ENCODE measurements at regions not wholly inside any gene's neighbourhood (a gene's known extent, or its start where the extent isn't known, plus 50 kb on each side); places are given as distances from the start of the nearest gene placed in this dataset.
A peak's percentile ranks its signal among the peaks of the same experiment; 100 is the strongest.

DNA sequence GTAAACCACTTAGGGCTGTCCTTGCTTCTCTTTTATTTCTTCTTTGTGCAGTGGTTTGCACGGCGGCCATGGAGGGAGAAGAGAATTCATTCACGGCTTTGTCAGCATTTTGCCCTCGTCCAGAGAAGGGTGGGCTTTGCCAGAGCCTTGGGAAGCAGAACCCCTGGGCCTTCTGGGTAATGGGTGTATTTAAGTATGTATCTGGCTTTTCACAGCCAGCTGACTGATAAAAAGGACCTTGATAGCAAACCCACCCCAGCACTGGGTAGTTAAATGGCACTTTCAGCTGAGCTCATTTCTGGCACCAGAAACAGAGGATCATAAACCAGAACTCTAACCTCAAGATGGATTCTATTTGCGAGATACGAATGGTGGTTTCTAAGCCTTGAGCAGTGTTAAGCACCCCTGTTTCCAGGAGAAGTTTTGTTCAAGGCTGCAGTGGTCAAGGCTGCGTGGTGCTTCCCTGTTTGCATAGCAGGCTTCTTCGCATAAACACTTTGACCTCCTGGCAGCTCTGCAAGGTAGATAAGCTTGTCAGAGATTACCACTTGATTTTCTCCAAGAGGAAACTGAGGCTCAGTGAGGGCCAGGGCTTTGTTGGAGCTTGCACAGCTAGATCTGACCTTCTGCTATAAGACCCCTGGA, 441.6 kb upstream of the KLF4 start:
- Histone ChIP-seq H2BK12ac (ENCODE audit: low read length) (no peak overlapping the region), H3K9ac (ENCODE audit: low read length) (no peak overlapping the region), H3K9me3 (ENCODE audit: insufficient read depth, low read depth, low read length) (no peaks in the 10 kb centered on the region), H4K8ac (ENCODE audit: low read depth, low read length) (no peak overlapping the region), H3K27ac (ENCODE audit: low read depth, low read length) (no peak overlapping the region), H3K79me2 (ENCODE audit: control insufficient read depth, insufficient read depth, low read length, poor library complexity) (no peaks in the 10 kb centered on the region), H3K4me1 (ENCODE audit: control insufficient read depth in 1 of 2, insufficient read depth in 2 of 2, low read length in 2 of 2) (no peaks in the 10 kb centered on the region), H3K18ac (ENCODE audit: low read length) (no peak overlapping the region), H3K79me1 (ENCODE audit: low read length) (no peaks in the 10 kb centered on the region), H3K14ac (ENCODE audit: low read length) (no peak overlapping the region), H2BK120ac (ENCODE audit: insufficient read depth, low read length, poor library complexity) (no peak overlapping the region), H3K23ac (ENCODE audit: low read length) (no peak overlapping the region), H2AFZ (ENCODE audit: insufficient read depth, low read length, poor library complexity) (no peak overlapping the region), H2AK5ac (ENCODE audit: low read length) (no peak overlapping the region), H3K4me3 (ENCODE audit: low read depth, low read length) (no peak overlapping the region), H3K36me3 (ENCODE audit: control insufficient read depth in 1 of 2, insufficient read depth in 2 of 2, low read length in 2 of 2) (no peaks in the 10 kb centered on the region), H3K4ac (ENCODE audit: low read depth, low read length) (no peak overlapping the region), H4K12ac (ENCODE audit: low read depth, low read length) (no peak overlapping the region), H2BK5ac (ENCODE audit: low read depth, low read length, poor library complexity) (no peak overlapping the region), H4K91ac (ENCODE audit: low read depth, low read length) (no peak overlapping the region), H3K4me2 (ENCODE audit: low read length) (no peak overlapping the region), H3K27me3 (ENCODE audit: insufficient read depth, low read length) (no peaks in the 10 kb centered on the region)
- WGBS (ENCODE audit: extremely low coverage, insufficient coverage, insufficient read length), result no CpG with 5 or more reads among the region's 8 CpGs
- DNase-seq, result no peak

DNA sequence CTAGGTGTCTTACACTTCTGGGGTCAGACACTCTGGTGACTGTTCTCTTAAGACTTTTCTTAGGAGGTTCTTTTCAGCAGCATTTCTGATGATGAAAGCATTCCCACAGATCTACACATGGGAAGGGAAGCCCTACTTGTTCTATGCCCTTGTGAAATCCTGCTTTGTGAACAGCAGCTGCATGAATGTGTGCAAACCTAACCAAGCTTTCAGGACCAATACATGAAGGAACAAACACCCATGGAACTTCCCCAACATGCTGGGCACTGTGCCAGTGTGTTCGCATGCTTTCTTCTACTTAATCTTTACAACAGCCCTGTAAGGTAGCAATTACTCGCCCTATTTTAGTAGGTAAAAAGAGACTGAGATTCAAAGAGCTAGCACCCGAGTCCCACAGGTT, 439.9 kb upstream of the KLF4 start:
- WGBS (ENCODE audit: extremely low coverage, insufficient coverage, insufficient read length), result no CpG with 5 or more reads among the region's 3 CpGs
- no peak overlapping the region for H2AFZ ChIP-seq (ENCODE audit: insufficient read depth, low read length, poor library complexity)

DNA sequence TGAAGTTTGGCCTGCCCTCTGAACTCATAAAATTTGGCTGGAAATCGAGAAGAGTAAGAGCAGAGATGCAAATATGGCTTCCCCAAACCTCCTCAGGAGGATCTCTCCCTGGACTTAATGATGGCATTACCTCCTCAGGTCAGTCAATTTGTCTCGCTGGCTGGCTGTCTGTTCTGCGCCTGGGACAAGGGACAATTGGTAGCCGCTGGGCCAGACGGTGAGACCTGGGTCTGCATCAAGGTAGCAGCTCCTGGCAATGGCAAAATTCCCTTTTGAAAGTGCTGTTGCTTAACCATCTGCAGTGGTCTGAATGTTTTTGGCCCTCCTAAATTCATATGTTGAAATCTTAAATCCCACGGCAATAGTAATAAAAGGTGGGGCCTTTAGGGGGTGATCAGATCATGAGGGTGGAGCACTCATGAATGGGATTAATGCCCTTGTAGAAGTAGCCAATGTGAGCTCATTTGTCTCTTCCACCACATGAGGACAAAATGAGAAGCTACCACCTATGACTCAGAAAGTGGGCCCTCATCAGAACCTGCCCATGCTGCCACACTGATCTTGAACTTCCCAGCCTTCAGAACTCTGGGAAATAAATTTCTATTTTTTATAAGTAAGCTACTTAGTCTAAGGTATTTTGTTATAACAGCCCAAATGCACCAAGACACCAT, 439.3 kb upstream of the KLF4 start:
- no peak for DNase-seq
- Histone ChIP-seq H2BK12ac (ENCODE audit: low read length) (no peak overlapping the region), H3K4me1 (ENCODE audit: control insufficient read depth in 1 of 2, insufficient read depth in 2 of 2, low read length in 2 of 2) (no peaks in the 10 kb centered on the region), H3K27ac (ENCODE audit: low read depth, low read length) (no peak overlapping the region), H3K79me1 (ENCODE audit: low read length) (no peaks in the 10 kb centered on the region), H3K4me2 (ENCODE audit: low read length) (no peak overlapping the region), H4K91ac (ENCODE audit: low read depth, low read length) (no peak overlapping the region), H3K14ac (ENCODE audit: low read length) (no peak overlapping the region), H3K9ac (ENCODE audit: low read length) (no peak overlapping the region), H3K4ac (ENCODE audit: low read depth, low read length) (no peak overlapping the region), H3K4me3 (ENCODE audit: low read depth, low read length) (no peak overlapping the region), H2BK5ac (ENCODE audit: low read depth, low read length, poor library complexity) (no peak overlapping the region), H3K27me3 (ENCODE audit: insufficient read depth, low read length) (no peaks in the 10 kb centered on the region), H4K8ac (ENCODE audit: low read depth, low read length) (no peak overlapping the region), H2AK5ac (ENCODE audit: low read length) (no peak overlapping the region), H3K79me2 (ENCODE audit: control insufficient read depth, insufficient read depth, low read length, poor library complexity) (no peaks in the 10 kb centered on the region), H3K23ac (ENCODE audit: low read length) (no peak overlapping the region), H2BK120ac (ENCODE audit: insufficient read depth, low read length, poor library complexity) (no peak overlapping the region), H3K9me3 (ENCODE audit: insufficient read depth, low read depth, low read length) (no peaks in the 10 kb centered on the region), H4K12ac (ENCODE audit: low read depth, low read length) (no peak overlapping the region), H2AFZ (ENCODE audit: insufficient read depth, low read length, poor library complexity) (no peak overlapping the region), H3K18ac (ENCODE audit: low read length) (no peak overlapping the region), H3K36me3 (ENCODE audit: control insufficient read depth in 1 of 2, insufficient read depth in 2 of 2, low read length in 2 of 2) (no peaks in the 10 kb centered on the region)
- no CpG with 5 or more reads among the region's 6 CpGs for WGBS (ENCODE audit: extremely low coverage, insufficient coverage, insufficient read length)

More for the DNA sequence above, 439.9 kb upstream of the KLF4 start:
- H3K79me2 ChIP-seq (ENCODE audit: control insufficient read depth, insufficient read depth, low read length, poor library complexity), result no peaks in the 10 kb centered on the region
- H2BK12ac ChIP-seq (ENCODE audit: low read length), result no peak overlapping the region
- no peak overlapping the region for H3K14ac ChIP-seq (ENCODE audit: low read length)
- H3K4me3 ChIP-seq (ENCODE audit: low read depth, low read length), result no peak overlapping the region
- peak; percentile 14 to 21 for DNase-seq
- H3K4ac ChIP-seq (ENCODE audit: low read depth, low read length), result no peak overlapping the region
- H3K23ac ChIP-seq (ENCODE audit: low read length), result no peak overlapping the region
- no peak overlapping the region for H3K18ac ChIP-seq (ENCODE audit: low read length)
- H3K4me1 ChIP-seq (ENCODE audit: control insufficient read depth in 1 of 2, insufficient read depth in 2 of 2, low read length in 2 of 2), result no peaks in the 10 kb centered on the region
- H4K91ac ChIP-seq (ENCODE audit: low read depth, low read length), result no peak overlapping the region
- no peak overlapping the region for H3K4me2 ChIP-seq (ENCODE audit: low read length)
- no peak overlapping the region for H2AK5ac ChIP-seq (ENCODE audit: low read length)
- no peaks in the 10 kb centered on the region for H3K36me3 ChIP-seq (ENCODE audit: control insufficient read depth in 1 of 2, insufficient read depth in 2 of 2, low read length in 2 of 2)
- no peak overlapping the region for H2BK5ac ChIP-seq (ENCODE audit: low read depth, low read length, poor library complexity)
- no peaks in the 10 kb centered on the region for H3K9me3 ChIP-seq (ENCODE audit: insufficient read depth, low read depth, low read length)
- H4K12ac ChIP-seq (ENCODE audit: low read depth, low read length), result no peak overlapping the region
- no peak overlapping the region for H3K27ac ChIP-seq (ENCODE audit: low read depth, low read length)
- no peaks in the 10 kb centered on the region for H3K79me1 ChIP-seq (ENCODE audit: low read length)
- no peak overlapping the region for H4K8ac ChIP-seq (ENCODE audit: low read depth, low read length)
- no peak overlapping the region for H2BK120ac ChIP-seq (ENCODE audit: insufficient read depth, low read length, poor library complexity)
- H3K27me3 ChIP-seq (ENCODE audit: insufficient read depth, low read length), result no peaks in the 10 kb centered on the region
- no peak overlapping the region for H3K9ac ChIP-seq (ENCODE audit: low read length)

DNA sequence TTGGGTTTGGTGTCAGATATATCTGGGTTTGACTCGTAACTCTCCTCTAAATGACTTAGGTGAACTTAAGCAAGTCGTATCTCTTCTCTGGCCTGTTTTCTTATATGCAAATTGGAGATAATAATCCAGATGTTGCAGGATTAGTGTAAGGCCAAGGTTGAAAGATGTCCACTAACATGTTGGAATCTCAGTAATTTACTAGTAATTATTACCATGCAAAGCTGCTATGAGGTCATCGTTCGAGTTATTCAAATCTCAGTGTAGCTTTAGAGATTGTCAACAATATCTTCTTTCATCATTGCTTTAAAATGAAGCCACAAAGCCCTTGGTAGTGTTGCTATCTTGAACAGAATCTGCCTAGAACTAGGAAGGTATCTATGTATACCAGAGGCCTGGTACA, 437.7 kb upstream of the KLF4 start:
- no CpG with 5 or more reads among the region's 4 CpGs for WGBS (ENCODE audit: extremely low coverage, insufficient coverage, insufficient read length)
- Histone ChIP-seq H3K9me3 (ENCODE audit: insufficient read depth, low read depth, low read length) (no peaks in the 10 kb centered on the region), H3K18ac (ENCODE audit: low read length) (no peak overlapping the region), H2BK12ac (ENCODE audit: low read length) (no peak overlapping the region), H2AFZ (ENCODE audit: insufficient read depth, low read length, poor library complexity) (no peak overlapping the region), H3K4me2 (ENCODE audit: low read length) (no peak overlapping the region), H2BK120ac (ENCODE audit: insufficient read depth, low read length, poor library complexity) (no peak overlapping the region), H3K9ac (ENCODE audit: low read length) (no peak overlapping the region), H3K27ac (ENCODE audit: low read depth, low read length) (no peak overlapping the region), H3K14ac (ENCODE audit: low read length) (no peak overlapping the region), H4K8ac (ENCODE audit: low read depth, low read length) (no peak overlapping the region), H4K91ac (ENCODE audit: low read depth, low read length) (no peak overlapping the region), H3K4me3 (ENCODE audit: low read depth, low read length) (no peak overlapping the region), H4K12ac (ENCODE audit: low read depth, low read length) (no peak overlapping the region), H3K4ac (ENCODE audit: low read depth, low read length) (no peak overlapping the region), H3K4me1 (ENCODE audit: control insufficient read depth in 1 of 2, insufficient read depth in 2 of 2, low read length in 2 of 2) (no peaks in the 10 kb centered on the region), H3K23ac (ENCODE audit: low read length) (no peak overlapping the region), H3K27me3 (ENCODE audit: insufficient read depth, low read length) (no peaks in the 10 kb centered on the region), H3K79me2 (ENCODE audit: control insufficient read depth, insufficient read depth, low read length, poor library complexity) (no peaks in the 10 kb centered on the region), H3K36me3 (ENCODE audit: control insufficient read depth in 1 of 2, insufficient read depth in 2 of 2, low read length in 2 of 2) (no peaks in the 10 kb centered on the region), H3K79me1 (ENCODE audit: low read length) (no peaks in the 10 kb centered on the region), H2BK5ac (ENCODE audit: low read depth, low read length, poor library complexity) (no peak overlapping the region), H2AK5ac (ENCODE audit: low read length) (no peak overlapping the region)
- DNase-seq, result peak in 1 of 2 donors; percentile 68
